GM12878 (cell line): ENCODE measurements at regions not wholly inside any gene's neighbourhood (a gene's known extent, or its start where the extent isn't known, plus 50 kb on each side); places are given as distances from the start of the nearest gene placed in this dataset.
"Not testable (repeated sequence)": the region's sequence is repeated elsewhere in the genome, so short reads cannot be mapped to it uniquely, and the experiment has no call there.

Experiments used
- ATAC-seq: fragments of 200-7000 bp; cut with Tn5 transposase; 3 replicates; pipeline ENCODE4 v1.9.1; 2020; ENCODE audit warnings: mild to moderate bottlenecking, moderate library complexity
- BruUV-seq: library from RNA; stranded (reverse); fragments of 400-500 nt; replicated peaks from 2 replicates; lab custom pipeline; 2021; lab: Mats Ljungman, UMichigan
- CTCF ChIA-PET: fragments of 300-600 bp; sonication (Branson Sonifier 250); formaldehyde crosslinking; extraction: SDS; loops from one replicate; lab custom pipeline; 2021; ENCODE audit warnings: inconsistent platforms; lab: Yijun Ruan, JAX
- POLR2A ChIA-PET: fragments of 350-600 bp; formaldehyde crosslinking; extraction: SDS; loops from one replicate; lab custom pipeline; 2021; ENCODE audit warnings: inconsistent platforms; lab: Charles Lee
- RAD21 ChIA-PET: fragments of 300-600 bp; sonication (Branson Sonifier 250); formaldehyde crosslinking; loops from one replicate; lab custom pipeline; 2023; ENCODE audit warnings: antibody characterized with exemption; ENCODE audit not compliant: unreplicated experiment; lab: Charles Lee
- SMC1A ChIA-PET: fragments of 300-600 bp; sonication (Branson Sonifier 250); formaldehyde crosslinking; loops from one replicate; lab custom pipeline; 2023; ENCODE audit not compliant: unreplicated experiment, uncharacterized antibody; lab: Charles Lee
- DNase-seq: peaks from one replicate; pipeline ENCODE4 v3.0.0-alpha.2; 2011; ENCODE audit warnings: low read depth, low spot score
- FAIRE-seq: peaks from 3 replicates; lab custom pipeline; 2011; peaks lifted over from hg19 to GRCh38; lab: Jason Lieb, UNC
- H2AFZ ChIP-seq: 2 replicates; pipeline ENCODE4 v1.6.0; 2011; ENCODE audit warnings: low read depth, low read length, control low read depth; ENCODE audit not compliant: control insufficient read depth
- H3K27ac ChIP-seq: 2 replicates; pipeline ENCODE4 v1.5.1; 2011; ENCODE audit warnings: control low read depth; ENCODE audit not compliant: control insufficient read depth, insufficient read depth
- H3K27me3 ChIP-seq, 2 experiments: replicated peaks in 1 of 2; 2 replicates each; pipeline versions ENCODE4 v1.6.0 to v1.6.1; 2011; ENCODE audit warnings: low read length in 1 of 2; ENCODE audit not compliant: control insufficient read depth in 2 of 2, insufficient read depth in 2 of 2
- H3K36me3 ChIP-seq, 2 experiments: 2 replicates each; pipeline ENCODE4 v1.5.1; 2011; ENCODE audit warnings: low read length in 1 of 2; ENCODE audit not compliant: control insufficient read depth in 2 of 2, insufficient read depth in 2 of 2
- H3K4me1 ChIP-seq: 2 replicates; pipeline ENCODE4 v1.6.1; 2011; ENCODE audit warnings: mild to moderate bottlenecking, low read length, moderate library complexity, mixed read lengths; ENCODE audit not compliant: control insufficient read depth, insufficient read depth
- H3K4me2 ChIP-seq: 2 replicates; pipeline ENCODE4 v1.6.0; 2011; ENCODE audit warnings: control low read depth; ENCODE audit not compliant: control insufficient read depth, insufficient read depth
- H3K4me3 ChIP-seq: fragments of 200-600 bp; sonication (generic); 2 replicates; pipeline ENCODE4 v1.5.1; 2016
- H3K79me2 ChIP-seq: 2 replicates; pipeline ENCODE4 v1.6.0; 2011; ENCODE audit warnings: low read length; ENCODE audit not compliant: control insufficient read depth, insufficient read depth
- H3K9ac ChIP-seq: 2 replicates; pipeline ENCODE4 v1.8.0; 2011; ENCODE audit warnings: low read length, control low read depth, mixed read lengths; ENCODE audit not compliant: control insufficient read depth, insufficient read depth
- H3K9me3 ChIP-seq: replicated peaks from 3 replicates; pipeline ENCODE4 v1.5.1; 2011; ENCODE audit warnings: mild to moderate bottlenecking, low read length; ENCODE audit not compliant: control insufficient read depth, insufficient read depth
- H4K20me1 ChIP-seq: 2 replicates; pipeline ENCODE4 v1.6.0; 2011; ENCODE audit not compliant: control insufficient read depth, insufficient read depth
- ASH2L ChIP-seq: fragments of 300-600, 200-600 bp; sonication (generic); IDR thresholded peaks from 2 replicates; pipeline ENCODE4 v1.6.1; 2017; ENCODE audit warnings: low read depth, mild to moderate bottlenecking, borderline replicate concordance
- BMI1 ChIP-seq: fragments of 450-650 bp; IDR thresholded peaks from 2 replicates; pipeline ENCODE4 v1.6.1; 2016; ENCODE audit warnings: mild to moderate bottlenecking, moderate library complexity, borderline replicate concordance
- IRF3 ChIP-seq: fragments of 450-650 bp; IDR thresholded peaks from 2 replicates; pipeline ENCODE4 v1.6.1; 2014; ENCODE audit warnings: mild to moderate bottlenecking
- STAT1 ChIP-seq: fragments of 450-650 bp; conservative IDR thresholded peaks from 2 replicates; pipeline ENCODE4 v1.6.1; 2014; ENCODE audit warnings: antibody characterized with exemption, mild to moderate bottlenecking
- ZNF687 ChIP-seq: fragments of 450-650 bp; IDR thresholded peaks from 2 replicates; pipeline ENCODE4 v1.6.1; 2017; ENCODE audit warnings: mild to moderate bottlenecking, moderate library complexity
- WGBS: methylation state at CpG from one replicate; pipeline ENCODE4 v1.1.6; 2016; ENCODE audit warnings: low lambda C conversion rate; ENCODE audit not compliant: insufficient replicate concordance, insufficient coverage; ENCODE audit errors: missing lambda C conversion rate; 5-methylcytosine and 5-hydroxymethylcytosine counted together
- in situ Hi-C: fragments of 300-500 bp; cut with MboI; formaldehyde crosslinking; loops from 9 replicates; pipeline ENCODE4 v1.14.3; 2018; ENCODE audit warnings: mixed read lengths
- intact Hi-C: fragments of 100-400 bp; cut with micrococcal nuclease; formaldehyde crosslinking; loops from one replicate; pipeline ENCODE4 v1.14.2; 2022; ENCODE audit not compliant: unreplicated experiment
- TF ChIP-seq, protein P1 (sequence below): IDR thresholded peaks from 2 replicates; pipeline ENCODE4 v1.6.1; 2012; ENCODE audit warnings: low read depth, low read length, improper control_type of control experiment

GRCh38 chr3:170801597-170801996, 68.4 kb downstream of the RPL22L1 start (continued):
- no peak for TF ChIP-seq BMI1
- TF ChIP-seq IRF3 = no peak
- no peak for TF ChIP-seq STAT1
- TF ChIP-seq, all 136 proteins: peak for 0

GRCh38 chr3:170800275-170800674, 69.7 kb downstream of the RPL22L1 start:
- H3K27ac ChIP-seq, H3K36me3 ChIP-seq, in situ Hi-C loops, intact Hi-C loops, H2AFZ ChIP-seq, DNase-seq, H3K79me2 ChIP-seq, H3K9ac ChIP-seq, FAIRE-seq, H4K20me1 ChIP-seq, H3K4me1 ChIP-seq, H3K9me3 ChIP-seq, H3K4me2 ChIP-seq, H3K4me3 ChIP-seq, ATAC-seq, BruUV-seq, POLR2A ChIA-PET, H3K27me3 ChIP-seq: not testable (repeated sequence)
- CTCF ChIA-PET = interaction anchor here (0.6 to 1.4 kb wide), 3 partner anchors 10 to 385 kb away, joined by 3 to 4 read pairs (median 4); no protein-coding TSS in a partner anchor
- RAD21 ChIA-PET = interaction anchor here (0.9 kb wide), 1 partner anchor 386 kb away, joined by 3 read pairs; no protein-coding TSS in a partner anchor
- SMC1A ChIA-PET = interaction anchor here (1.5 kb wide), 1 partner anchor 12 kb away, joined by 5 read pairs; no protein-coding TSS in a partner anchor
- 33% methylated on average over 4 of the region's 4 CpGs for WGBS

DNA sequence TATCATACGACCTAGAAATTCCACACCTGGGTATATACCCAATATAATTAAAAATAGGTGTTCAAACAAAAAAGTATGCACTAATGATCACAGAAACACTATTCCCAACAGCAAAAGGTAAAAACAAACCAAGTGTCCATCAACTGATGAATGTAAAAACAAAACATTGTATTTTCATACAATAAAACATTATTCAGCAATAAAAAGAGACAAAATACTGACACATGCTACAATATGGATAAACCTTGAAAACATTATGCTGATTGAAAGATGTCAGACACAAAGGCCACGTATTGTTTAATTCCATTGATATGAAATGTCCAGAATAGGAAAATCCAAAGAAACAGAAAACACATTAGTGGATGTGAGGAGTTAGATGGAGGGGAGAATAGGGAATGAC, 71.0 kb downstream of the RPL22L1 start:
- RAD21 ChIA-PET = no interaction called here
- intact Hi-C loops (no loop called here), in situ Hi-C loops (no loop called here)
- Histone ChIP-seq H3K9ac (no peak overlapping the region), H2AFZ (no peak overlapping the region), H3K36me3 (no peaks in the 10 kb centered on the region), H3K4me1 (no peaks in the 10 kb centered on the region), H3K4me2 (no peak overlapping the region), H3K79me2 (no peaks in the 10 kb centered on the region), H4K20me1 (no peaks in the 10 kb centered on the region), H3K27ac (no peak overlapping the region), H3K9me3 (no peaks in the 10 kb centered on the region), H3K4me3 (no peak overlapping the region), H3K27me3 (no peaks in the 10 kb centered on the region; a peak in 1 of 4 replicates)
- CTCF ChIA-PET = no interaction called here
- SMC1A ChIA-PET = interaction anchor here (1.5 kb wide), 1 partner anchor 13 kb away, joined by 5 read pairs; no protein-coding TSS in a partner anchor
- POLR2A ChIA-PET = no interaction called here
- TF ChIP-seq, protein P1, sequence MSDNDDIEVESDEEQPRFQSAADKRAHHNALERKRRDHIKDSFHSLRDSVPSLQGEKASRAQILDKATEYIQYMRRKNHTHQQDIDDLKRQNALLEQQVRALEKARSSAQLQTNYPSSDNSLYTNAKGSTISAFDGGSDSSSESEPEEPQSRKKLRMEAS = no peak
- TF ChIP-seq ZNF687 (no peak), ASH2L (no peak)
- ATAC-seq (no peak), DNase-seq (no peak), FAIRE-seq (no peak)
- 13% methylated on average over 2 of the region's 2 CpGs for WGBS
- BruUV-seq = no TSS peak
